ENCODE measurements at regions not wholly inside any gene's neighbourhood (a gene's known extent, or its start where the extent isn't known, plus 50 kb on each side); places are given as distances from the start of the nearest gene placed in this dataset.
"Not testable (repeated sequence)": the region's sequence is repeated elsewhere in the genome, so short reads cannot be mapped to it uniquely, and the experiment has no call there.

DNA sequence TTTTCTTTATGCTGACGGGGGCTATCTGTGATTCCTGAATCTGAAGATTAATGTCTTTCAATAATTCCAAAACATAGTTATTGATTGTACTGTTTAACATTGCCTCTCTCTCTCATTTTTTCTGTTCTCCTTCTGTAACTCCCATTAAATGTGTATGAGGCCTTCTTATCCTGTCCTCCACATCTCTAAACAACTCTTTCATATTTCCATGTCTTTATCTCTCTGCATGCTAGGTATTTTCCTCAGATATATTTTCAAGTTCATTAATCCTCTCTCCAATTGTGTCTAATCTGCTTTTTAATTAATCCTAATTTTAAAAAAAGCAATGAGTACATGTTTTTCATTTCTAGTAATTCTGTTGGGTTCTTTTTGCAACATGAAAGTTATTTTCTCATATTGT is 173.2 kb downstream of the TLE3 start:
- Histone ChIP-seq H3K4me2 (ENCODE audit: low read length) (no peak overlapping the region), H3K9me2 (ENCODE audit: insufficient read depth, low read length) (no peaks in the 10 kb centered on the region), H3K36me3 (ENCODE audit: insufficient read depth, low read length) (peaks cover 6% of the 10 kb centered on the region; the same call in 1 of the 2 replicates), H3K4me1 (ENCODE audit: insufficient read depth, low read length, poor library complexity, severe bottlenecking) (peaks cover 43% of the 10 kb centered on the region), H2AFZ (ENCODE audit: low read length) (no peak overlapping the region), H3K9me3 (ENCODE audit: low read length) (peaks cover 21% of the 10 kb centered on the region), H3K4me3 (ENCODE audit: low read depth, low read length, poor library complexity, severe bottlenecking) (no peak overlapping the region), H4K20me1 (ENCODE audit: insufficient read depth, low read length) (no peaks in the 10 kb centered on the region), H3K27ac (ENCODE audit: low read depth, low read length, poor library complexity, severe bottlenecking) (no peak overlapping the region), H3K79me2 (ENCODE audit: insufficient read depth, low read depth, low read length) (no peaks in the 10 kb centered on the region)
- intact Hi-C loops (cut with micrococcal nuclease; ENCODE audit: unreplicated experiment), result no loop called here
- BruUV-seq (replicated peaks), result no TSS peak
- no peak for DNase-seq (ENCODE audit: low spot score)
- POLR2A ChIA-PET, result no interaction called here
- CTCF ChIA-PET (ENCODE audit: unreplicated experiment), result no interaction called here
- no peak for TF ChIP-seq EZH2phosphoT487 (IDR thresholded peaks at IDR 0.05; ENCODE audit: borderline replicate concordance, low read depth, low read length)
- TF ChIP-seq, protein P1, sequence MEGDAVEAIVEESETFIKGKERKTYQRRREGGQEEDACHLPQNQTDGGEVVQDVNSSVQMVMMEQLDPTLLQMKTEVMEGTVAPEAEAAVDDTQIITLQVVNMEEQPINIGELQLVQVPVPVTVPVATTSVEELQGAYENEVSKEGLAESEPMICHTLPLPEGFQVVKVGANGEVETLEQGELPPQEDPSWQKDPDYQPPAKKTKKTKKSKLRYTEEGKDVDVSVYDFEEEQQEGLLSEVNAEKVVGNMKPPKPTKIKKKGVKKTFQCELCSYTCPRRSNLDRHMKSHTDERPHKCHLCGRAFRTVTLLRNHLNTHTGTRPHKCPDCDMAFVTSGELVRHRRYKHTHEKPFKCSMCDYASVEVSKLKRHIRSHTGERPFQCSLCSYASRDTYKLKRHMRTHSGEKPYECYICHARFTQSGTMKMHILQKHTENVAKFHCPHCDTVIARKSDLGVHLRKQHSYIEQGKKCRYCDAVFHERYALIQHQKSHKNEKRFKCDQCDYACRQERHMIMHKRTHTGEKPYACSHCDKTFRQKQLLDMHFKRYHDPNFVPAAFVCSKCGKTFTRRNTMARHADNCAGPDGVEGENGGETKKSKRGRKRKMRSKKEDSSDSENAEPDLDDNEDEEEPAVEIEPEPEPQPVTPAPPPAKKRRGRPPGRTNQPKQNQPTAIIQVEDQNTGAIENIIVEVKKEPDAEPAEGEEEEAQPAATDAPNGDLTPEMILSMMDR (conservative IDR thresholded peaks at IDR 0.05; ENCODE audit: low read length), result no peak

DNA sequence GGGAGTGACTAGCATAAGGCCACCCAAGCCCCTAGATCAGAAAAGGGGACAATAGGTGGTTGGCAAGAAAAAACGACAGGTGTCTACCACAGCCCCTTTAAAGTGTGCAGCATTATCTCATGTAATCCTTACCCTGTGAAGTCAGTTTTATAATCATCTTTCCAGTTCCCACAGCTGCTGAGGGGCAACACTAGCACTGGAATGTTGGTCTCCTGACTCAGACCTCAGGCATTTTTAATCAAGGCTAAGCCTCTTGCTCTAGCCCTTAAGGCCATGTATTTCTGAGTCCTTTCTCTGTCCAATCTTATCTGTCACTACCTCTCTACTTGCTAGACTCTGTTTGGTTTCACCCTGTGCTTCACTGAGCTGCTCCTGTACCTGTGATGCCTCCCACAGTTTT is 171.7 kb downstream of the TLE3 start:
- ChIA-PET POLR2A (interaction anchor here (1.2 to 1.3 kb wide), 2 partner anchors 11 to 36 kb away, joined by 3 read pairs; no protein-coding TSS in a partner anchor), CTCF (ENCODE audit: unreplicated experiment) (no interaction called here)
- Histone ChIP-seq H3K79me2 (ENCODE audit: insufficient read depth, low read depth, low read length) (no peaks in the 10 kb centered on the region), H4K20me1 (ENCODE audit: insufficient read depth, low read length) (no peaks in the 10 kb centered on the region), H2AFZ (ENCODE audit: low read length) (no peak overlapping the region), H3K9me2 (ENCODE audit: insufficient read depth, low read length) (no peaks in the 10 kb centered on the region), H3K4me2 (ENCODE audit: low read length) (no peak overlapping the region), H3K9me3 (ENCODE audit: low read length) (peaks cover 21% of the 10 kb centered on the region), H3K27ac (ENCODE audit: low read depth, low read length, poor library complexity, severe bottlenecking) (no peak overlapping the region), H3K4me3 (ENCODE audit: low read depth, low read length, poor library complexity, severe bottlenecking) (no peak overlapping the region), H3K4me1 (ENCODE audit: insufficient read depth, low read length, poor library complexity, severe bottlenecking) (peaks cover 28% of the 10 kb centered on the region), H3K36me3 (ENCODE audit: insufficient read depth, low read length) (peaks cover 6% of the 10 kb centered on the region; the same call in 1 of the 2 replicates)
- BruUV-seq (replicated peaks), result no TSS peak
- DNase-seq (ENCODE audit: low spot score), result no peak
- TF ChIP-seq, protein P1 (conservative IDR thresholded peaks at IDR 0.05; ENCODE audit: low read length), result no peak
- TF ChIP-seq EZH2phosphoT487 (IDR thresholded peaks at IDR 0.05; ENCODE audit: borderline replicate concordance, low read depth, low read length), result no peak
- intact Hi-C loops (cut with micrococcal nuclease; ENCODE audit: unreplicated experiment), result no loop called here

DNA sequence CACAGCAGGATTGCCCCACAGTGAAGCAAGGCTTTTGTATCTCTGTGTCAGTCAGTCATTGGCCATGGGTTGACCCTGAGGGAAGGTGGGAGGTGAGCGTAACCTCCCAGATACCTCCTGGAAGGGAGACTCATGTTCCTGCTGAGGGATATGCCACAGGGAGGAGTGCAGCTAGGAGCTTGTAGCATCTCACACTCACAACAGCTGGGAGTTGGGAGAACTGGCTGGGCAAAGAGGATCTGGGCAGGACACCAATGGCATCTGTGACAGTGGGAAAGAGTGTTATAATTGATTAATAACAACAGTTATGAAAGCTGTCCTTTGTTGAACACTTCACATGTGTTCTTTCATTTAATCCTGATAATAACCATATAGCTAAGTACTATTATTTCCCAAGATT is 171.0 kb downstream of the TLE3 start:
- no peak for DNase-seq (ENCODE audit: low spot score)
- Histone ChIP-seq H3K4me1 (ENCODE audit: insufficient read depth, low read length, poor library complexity, severe bottlenecking) (peaks cover 21% of the 10 kb centered on the region), H3K27ac (ENCODE audit: low read depth, low read length, poor library complexity, severe bottlenecking) (no peak overlapping the region), H4K20me1 (ENCODE audit: insufficient read depth, low read length) (no peaks in the 10 kb centered on the region), H2AFZ (ENCODE audit: low read length) (no peak overlapping the region), H3K4me2 (ENCODE audit: low read length) (no peak overlapping the region), H3K4me3 (ENCODE audit: low read depth, low read length, poor library complexity, severe bottlenecking) (no peak overlapping the region), H3K9me3 (ENCODE audit: low read length) (peaks cover 21% of the 10 kb centered on the region), H3K79me2 (ENCODE audit: insufficient read depth, low read depth, low read length) (no peaks in the 10 kb centered on the region), H3K9me2 (ENCODE audit: insufficient read depth, low read length) (no peaks in the 10 kb centered on the region), H3K36me3 (ENCODE audit: insufficient read depth, low read length) (peaks cover 6% of the 10 kb centered on the region; the same call in 1 of the 2 replicates)
- no TSS peak for BruUV-seq (replicated peaks)
- CTCF ChIA-PET (ENCODE audit: unreplicated experiment), result no interaction called here
- intact Hi-C loops (cut with micrococcal nuclease; ENCODE audit: unreplicated experiment), result no loop called here
- POLR2A ChIA-PET, result interaction anchor here (1.3 kb wide), 1 partner anchor 12 kb away, joined by 3 read pairs; no protein-coding TSS in a partner anchor
- no peak for TF ChIP-seq EZH2phosphoT487 (IDR thresholded peaks at IDR 0.05; ENCODE audit: borderline replicate concordance, low read depth, low read length)
- TF ChIP-seq, protein P1 (conservative IDR thresholded peaks at IDR 0.05; ENCODE audit: low read length), result no peak

DNA sequence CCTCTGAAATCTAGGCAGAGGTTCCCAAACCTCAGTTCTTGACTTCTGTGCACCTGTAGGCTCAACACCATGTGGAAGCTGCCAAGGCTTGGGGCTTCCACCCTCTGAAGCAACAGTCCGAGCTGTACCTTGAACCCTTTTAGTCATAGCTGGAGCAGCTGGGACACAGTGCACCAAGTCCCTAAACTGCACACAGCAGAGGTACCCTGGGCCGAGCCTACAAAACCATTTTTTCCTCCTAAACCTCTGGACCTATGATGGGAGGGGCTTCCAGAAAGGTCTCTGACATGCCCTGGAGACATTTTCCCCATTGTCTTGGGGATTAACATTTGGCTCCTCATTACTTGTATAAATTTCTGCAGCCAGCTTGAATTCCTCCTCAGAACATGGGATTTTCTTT is 168.8 kb downstream of the TLE3 start:
- H4K20me1 ChIP-seq (ENCODE audit: insufficient read depth, low read length); H3K27ac ChIP-seq (ENCODE audit: low read depth, low read length, poor library complexity, severe bottlenecking); DNase-seq (ENCODE audit: low spot score); H2AFZ ChIP-seq (ENCODE audit: low read length); POLR2A ChIA-PET; H3K4me2 ChIP-seq (ENCODE audit: low read length); H3K4me1 ChIP-seq (ENCODE audit: insufficient read depth, low read length, poor library complexity, severe bottlenecking); intact Hi-C loops (cut with micrococcal nuclease; ENCODE audit: unreplicated experiment); H3K9me2 ChIP-seq (ENCODE audit: insufficient read depth, low read length); BruUV-seq (replicated peaks); CTCF ChIA-PET (ENCODE audit: unreplicated experiment); H3K36me3 ChIP-seq (ENCODE audit: insufficient read depth, low read length); H3K79me2 ChIP-seq (ENCODE audit: insufficient read depth, low read depth, low read length); H3K4me3 ChIP-seq (ENCODE audit: low read depth, low read length, poor library complexity, severe bottlenecking): not testable (repeated sequence)
- peaks cover 15% of the 10 kb centered on the region for H3K9me3 ChIP-seq (ENCODE audit: low read length)
